H1 (cell line): ENCODE measurements at regions not wholly inside any gene's neighbourhood (a gene's known extent, or its start where the extent isn't known, plus 50 kb on each side); places are given as distances from the start of the nearest gene placed in this dataset.

Source experiments
- CTBP2 ChIP-seq: IDR thresholded peaks from 2 replicates; pipeline ENCODE4 v1.7.0; 2011; ENCODE audit warnings: borderline replicate concordance, mild to moderate bottlenecking, moderate library complexity, mixed read lengths, low read length; ENCODE audit not compliant: insufficient read depth, insufficient read length
- EP300 ChIP-seq, 2 experiments: IDR thresholded peaks; 1 replicate in 1 of 2; 2 replicates in 1 of 2; pipeline ENCODE4 v1.6.1; 2011 to 2012; ENCODE audit warnings: low read depth in 2 of 2, low read length in 2 of 2, mild to moderate bottlenecking in 2 of 2, borderline replicate concordance in 1 of 2, inconsistent platforms in 1 of 2, moderate library complexity in 1 of 2
- RAD21 ChIP-seq, 2 experiments: IDR thresholded peaks in 1 of 2; conservative IDR thresholded peaks in 1 of 2; 2 replicates each; pipeline ENCODE4 v1.6.1; 2011; ENCODE audit warnings: low read depth in 2 of 2, low read length in 2 of 2, improper control_type of control experiment in 1 of 2, inconsistent platforms in 1 of 2, mild to moderate bottlenecking in 1 of 2, moderate library complexity in 1 of 2
- SP1 ChIP-seq: IDR thresholded peaks from 2 replicates; pipeline ENCODE4 v1.6.1; 2011; ENCODE audit warnings: low read depth, low read length
- TEAD4 ChIP-seq: IDR thresholded peaks from 2 replicates; pipeline ENCODE4 v1.6.1; 2012; ENCODE audit warnings: low read depth, low read length, inconsistent platforms, mixed read lengths
- TF ChIP-seq, protein P1 (sequence below): fragments of 300-600 bp; sonication (generic); IDR thresholded peaks from 2 replicates; pipeline ENCODE4 v1.7.1; 2012; ENCODE audit warnings: low read length, moderate library complexity, mild to moderate bottlenecking, inconsistent platforms; ENCODE audit not compliant: insufficient replicate concordance
- TF ChIP-seq, protein P2 (sequence below): IDR thresholded peaks from 2 replicates; pipeline ENCODE4 v1.6.1; 2012; ENCODE audit warnings: inconsistent platforms

DNA sequence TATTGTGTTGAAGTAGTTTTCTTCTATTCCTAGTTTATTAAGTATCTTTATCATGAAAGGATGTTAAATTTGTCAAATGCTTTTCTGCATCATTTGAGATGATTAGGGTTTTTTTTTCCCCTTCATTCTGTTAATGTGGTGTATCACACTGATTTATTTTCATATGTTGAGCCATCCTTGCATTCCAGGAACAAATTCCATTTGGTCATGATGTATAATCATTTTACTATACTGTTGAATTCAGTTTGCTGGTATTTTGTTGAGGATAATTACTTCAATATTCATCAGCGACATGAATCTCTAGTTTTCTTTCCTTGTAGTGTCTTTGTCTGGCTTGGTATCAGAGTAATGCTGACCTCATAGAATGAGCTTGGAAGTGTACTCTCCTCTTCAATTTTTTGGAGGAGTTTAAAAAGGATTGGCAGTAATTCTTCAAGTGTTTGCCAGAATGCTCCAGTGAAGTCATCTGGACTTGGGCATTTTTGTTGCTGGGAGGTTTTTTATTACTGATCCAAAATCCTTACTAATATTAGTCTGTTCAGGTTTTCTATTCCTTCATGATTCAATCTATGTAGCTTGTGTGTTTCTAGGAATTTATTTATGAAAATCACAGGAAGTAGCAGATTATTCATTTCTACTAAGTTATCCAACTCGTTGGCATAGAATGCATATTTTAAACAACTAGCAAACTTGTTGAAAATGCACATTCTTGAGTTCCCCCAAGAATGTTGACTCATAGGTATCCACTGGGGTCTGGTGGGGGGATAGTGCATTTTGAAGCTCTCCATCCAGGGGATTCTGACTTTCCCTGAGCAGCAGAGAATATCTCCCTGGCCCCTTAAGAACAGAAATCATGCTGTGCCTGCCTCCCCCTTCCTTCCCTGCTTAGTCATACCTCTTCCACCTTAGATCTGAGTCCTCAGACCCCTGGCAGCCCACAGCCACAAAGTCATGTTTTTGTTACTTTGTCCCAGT, 187.1 kb downstream of the BMP7 start (continued):
- TF ChIP-seq RAD21 (IDR thresholded peaks at IDR 0.05 in 1 of 2, conservative IDR thresholded peaks at IDR 0.05 in 1 of 2; ENCODE audit: low read depth in 2 of 2, low read length in 2 of 2) = no peak
- TF ChIP-seq CTBP2 = no peak
- TF ChIP-seq TEAD4 = no peak
- TF ChIP-seq EP300 (IDR thresholded peaks at IDR 0.05; ENCODE audit: borderline replicate concordance in 1 of 2, low read depth in 2 of 2, low read length in 2 of 2) = no peak
- TF ChIP-seq, protein P1, sequence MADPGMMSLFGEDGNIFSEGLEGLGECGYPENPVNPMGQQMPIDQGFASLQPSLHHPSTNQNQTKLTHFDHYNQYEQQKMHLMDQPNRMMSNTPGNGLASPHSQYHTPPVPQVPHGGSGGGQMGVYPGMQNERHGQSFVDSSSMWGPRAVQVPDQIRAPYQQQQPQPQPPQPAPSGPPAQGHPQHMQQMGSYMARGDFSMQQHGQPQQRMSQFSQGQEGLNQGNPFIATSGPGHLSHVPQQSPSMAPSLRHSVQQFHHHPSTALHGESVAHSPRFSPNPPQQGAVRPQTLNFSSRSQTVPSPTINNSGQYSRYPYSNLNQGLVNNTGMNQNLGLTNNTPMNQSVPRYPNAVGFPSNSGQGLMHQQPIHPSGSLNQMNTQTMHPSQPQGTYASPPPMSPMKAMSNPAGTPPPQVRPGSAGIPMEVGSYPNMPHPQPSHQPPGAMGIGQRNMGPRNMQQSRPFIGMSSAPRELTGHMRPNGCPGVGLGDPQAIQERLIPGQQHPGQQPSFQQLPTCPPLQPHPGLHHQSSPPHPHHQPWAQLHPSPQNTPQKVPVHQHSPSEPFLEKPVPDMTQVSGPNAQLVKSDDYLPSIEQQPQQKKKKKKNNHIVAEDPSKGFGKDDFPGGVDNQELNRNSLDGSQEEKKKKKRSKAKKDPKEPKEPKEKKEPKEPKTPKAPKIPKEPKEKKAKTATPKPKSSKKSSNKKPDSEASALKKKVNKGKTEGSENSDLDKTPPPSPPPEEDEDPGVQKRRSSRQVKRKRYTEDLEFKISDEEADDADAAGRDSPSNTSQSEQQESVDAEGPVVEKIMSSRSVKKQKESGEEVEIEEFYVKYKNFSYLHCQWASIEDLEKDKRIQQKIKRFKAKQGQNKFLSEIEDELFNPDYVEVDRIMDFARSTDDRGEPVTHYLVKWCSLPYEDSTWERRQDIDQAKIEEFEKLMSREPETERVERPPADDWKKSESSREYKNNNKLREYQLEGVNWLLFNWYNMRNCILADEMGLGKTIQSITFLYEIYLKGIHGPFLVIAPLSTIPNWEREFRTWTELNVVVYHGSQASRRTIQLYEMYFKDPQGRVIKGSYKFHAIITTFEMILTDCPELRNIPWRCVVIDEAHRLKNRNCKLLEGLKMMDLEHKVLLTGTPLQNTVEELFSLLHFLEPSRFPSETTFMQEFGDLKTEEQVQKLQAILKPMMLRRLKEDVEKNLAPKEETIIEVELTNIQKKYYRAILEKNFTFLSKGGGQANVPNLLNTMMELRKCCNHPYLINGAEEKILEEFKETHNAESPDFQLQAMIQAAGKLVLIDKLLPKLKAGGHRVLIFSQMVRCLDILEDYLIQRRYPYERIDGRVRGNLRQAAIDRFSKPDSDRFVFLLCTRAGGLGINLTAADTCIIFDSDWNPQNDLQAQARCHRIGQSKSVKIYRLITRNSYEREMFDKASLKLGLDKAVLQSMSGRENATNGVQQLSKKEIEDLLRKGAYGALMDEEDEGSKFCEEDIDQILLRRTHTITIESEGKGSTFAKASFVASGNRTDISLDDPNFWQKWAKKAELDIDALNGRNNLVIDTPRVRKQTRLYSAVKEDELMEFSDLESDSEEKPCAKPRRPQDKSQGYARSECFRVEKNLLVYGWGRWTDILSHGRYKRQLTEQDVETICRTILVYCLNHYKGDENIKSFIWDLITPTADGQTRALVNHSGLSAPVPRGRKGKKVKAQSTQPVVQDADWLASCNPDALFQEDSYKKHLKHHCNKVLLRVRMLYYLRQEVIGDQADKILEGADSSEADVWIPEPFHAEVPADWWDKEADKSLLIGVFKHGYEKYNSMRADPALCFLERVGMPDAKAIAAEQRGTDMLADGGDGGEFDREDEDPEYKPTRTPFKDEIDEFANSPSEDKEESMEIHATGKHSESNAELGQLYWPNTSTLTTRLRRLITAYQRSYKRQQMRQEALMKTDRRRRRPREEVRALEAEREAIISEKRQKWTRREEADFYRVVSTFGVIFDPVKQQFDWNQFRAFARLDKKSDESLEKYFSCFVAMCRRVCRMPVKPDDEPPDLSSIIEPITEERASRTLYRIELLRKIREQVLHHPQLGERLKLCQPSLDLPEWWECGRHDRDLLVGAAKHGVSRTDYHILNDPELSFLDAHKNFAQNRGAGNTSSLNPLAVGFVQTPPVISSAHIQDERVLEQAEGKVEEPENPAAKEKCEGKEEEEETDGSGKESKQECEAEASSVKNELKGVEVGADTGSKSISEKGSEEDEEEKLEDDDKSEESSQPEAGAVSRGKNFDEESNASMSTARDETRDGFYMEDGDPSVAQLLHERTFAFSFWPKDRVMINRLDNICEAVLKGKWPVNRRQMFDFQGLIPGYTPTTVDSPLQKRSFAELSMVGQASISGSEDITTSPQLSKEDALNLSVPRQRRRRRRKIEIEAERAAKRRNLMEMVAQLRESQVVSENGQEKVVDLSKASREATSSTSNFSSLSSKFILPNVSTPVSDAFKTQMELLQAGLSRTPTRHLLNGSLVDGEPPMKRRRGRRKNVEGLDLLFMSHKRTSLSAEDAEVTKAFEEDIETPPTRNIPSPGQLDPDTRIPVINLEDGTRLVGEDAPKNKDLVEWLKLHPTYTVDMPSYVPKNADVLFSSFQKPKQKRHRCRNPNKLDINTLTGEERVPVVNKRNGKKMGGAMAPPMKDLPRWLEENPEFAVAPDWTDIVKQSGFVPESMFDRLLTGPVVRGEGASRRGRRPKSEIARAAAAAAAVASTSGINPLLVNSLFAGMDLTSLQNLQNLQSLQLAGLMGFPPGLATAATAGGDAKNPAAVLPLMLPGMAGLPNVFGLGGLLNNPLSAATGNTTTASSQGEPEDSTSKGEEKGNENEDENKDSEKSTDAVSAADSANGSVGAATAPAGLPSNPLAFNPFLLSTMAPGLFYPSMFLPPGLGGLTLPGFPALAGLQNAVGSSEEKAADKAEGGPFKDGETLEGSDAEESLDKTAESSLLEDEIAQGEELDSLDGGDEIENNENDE = no peak
- TF ChIP-seq SP1 = no peak
- TF ChIP-seq, protein P2, sequence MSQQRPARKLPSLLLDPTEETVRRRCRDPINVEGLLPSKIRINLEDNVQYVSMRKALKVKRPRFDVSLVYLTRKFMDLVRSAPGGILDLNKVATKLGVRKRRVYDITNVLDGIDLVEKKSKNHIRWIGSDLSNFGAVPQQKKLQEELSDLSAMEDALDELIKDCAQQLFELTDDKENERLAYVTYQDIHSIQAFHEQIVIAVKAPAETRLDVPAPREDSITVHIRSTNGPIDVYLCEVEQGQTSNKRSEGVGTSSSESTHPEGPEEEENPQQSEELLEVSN = no peak
